GM15510 (cell line): ENCODE measurements at regions not wholly inside any gene's neighbourhood (a gene's known extent, or its start where the extent isn't known, plus 50 kb on each side); places are given as distances from the start of the nearest gene placed in this dataset.

Source experiments
- POLR2A ChIP-seq: IDR thresholded peaks from 3 replicates; pipeline ENCODE4 v1.6.1; 2011; ENCODE audit warnings: borderline replicate concordance; ENCODE audit not compliant: insufficient read length; ENCODE audit errors: extremely low read depth

DNA sequence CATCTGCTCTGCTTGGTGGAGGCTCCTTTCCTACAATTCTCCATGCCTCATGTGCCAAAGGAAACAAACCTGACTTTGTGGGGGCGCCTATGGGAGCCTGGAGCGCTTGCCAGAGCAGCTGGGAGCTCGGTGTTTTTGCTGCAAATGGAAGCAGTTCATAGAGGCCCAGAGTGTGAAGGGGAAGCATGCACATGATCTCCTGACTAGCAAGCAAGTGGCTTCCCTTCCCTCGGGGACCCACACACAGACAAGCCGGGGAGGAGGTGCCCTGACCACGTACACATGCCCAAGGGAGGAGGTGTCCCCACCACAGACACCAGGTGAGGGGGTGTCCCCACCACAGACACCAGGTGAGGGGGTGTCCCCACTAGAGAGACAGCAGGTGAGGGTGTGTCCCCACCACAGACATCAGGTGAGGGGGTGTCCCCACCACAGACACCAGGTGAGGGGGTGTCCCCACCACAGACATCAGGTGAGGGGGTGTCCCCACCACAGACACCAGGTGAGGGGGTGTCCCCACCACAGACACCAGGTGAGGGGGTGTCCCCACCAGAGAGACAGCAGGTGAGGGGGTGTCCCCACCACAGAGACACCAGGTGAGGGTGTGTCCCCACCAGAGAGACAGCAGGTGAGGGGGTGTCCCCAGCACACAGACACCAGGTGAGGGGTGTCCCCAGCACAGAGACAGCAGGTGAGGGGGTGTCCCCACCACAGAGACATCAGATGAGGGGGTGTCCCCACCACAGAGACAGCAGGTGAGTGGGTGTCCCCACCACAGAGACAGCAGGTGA is 106.8 kb downstream of the CRYAA start:
- no peak for TF ChIP-seq POLR2A

DNA sequence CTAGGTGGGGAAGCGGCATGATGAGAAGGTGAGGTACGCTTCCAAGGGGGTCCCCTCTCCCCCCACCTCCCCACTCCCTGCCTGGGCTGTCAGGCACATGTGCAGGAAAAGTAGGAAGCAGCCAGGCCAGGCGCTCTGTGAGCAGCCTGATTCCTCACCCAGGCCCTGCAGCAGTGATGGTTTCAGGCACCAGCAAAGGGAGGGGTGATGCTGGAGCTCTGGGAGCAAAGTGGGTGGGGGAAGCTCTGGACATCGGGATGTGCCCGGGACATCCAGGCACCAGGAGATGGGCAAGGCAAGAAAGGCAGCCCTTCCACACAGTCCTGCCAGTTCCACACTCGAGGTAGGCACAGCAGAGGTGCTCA is 106.1 kb downstream of the CRYAA start:
- TF ChIP-seq POLR2A = no peak

DNA sequence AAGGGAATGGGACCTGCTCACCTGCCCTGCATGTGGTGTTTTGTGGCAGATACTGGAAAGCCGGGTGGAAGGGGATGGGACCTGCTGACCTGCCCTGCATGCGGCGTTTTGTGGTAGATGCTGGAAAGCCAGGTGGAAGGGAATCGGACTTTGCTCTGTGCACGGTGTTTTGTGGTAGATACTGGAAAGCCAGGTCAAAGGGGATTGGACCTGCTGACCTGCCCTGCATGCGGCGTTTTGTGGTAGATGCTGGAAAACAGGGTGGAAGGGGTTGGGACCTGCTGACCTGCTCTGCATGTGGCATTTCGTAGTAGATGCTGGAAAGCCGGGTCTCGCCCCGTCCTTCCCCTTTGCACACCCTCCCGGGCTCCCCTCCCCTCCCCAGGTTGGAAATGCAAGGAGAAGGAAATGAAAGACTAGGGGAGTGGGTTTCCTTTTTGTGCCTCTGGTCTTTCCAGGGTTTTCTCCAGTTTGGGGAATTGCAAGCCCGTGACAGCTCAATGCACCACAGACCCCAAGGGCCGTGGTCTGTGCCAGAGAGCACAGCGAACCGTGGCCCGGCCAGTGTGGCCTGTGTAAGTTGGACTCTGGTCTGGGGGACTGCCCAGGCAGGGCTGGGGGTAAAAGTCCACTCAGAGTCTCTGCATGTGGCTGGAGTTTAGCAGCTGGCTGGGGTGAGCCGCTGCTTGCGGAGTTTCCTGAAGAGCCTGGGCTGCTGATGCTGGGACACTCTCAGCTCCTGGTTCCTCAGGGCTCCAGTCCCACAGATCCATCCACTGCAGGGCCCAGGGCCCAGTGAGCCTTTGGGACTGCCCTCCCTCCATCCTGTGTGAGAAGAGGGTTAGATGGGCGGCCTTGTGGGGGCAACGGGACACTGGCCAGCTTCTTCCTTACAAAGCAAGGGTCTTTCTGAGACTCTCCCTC is 105.5 kb downstream of the CRYAA start:
- no peak for TF ChIP-seq POLR2A

DNA sequence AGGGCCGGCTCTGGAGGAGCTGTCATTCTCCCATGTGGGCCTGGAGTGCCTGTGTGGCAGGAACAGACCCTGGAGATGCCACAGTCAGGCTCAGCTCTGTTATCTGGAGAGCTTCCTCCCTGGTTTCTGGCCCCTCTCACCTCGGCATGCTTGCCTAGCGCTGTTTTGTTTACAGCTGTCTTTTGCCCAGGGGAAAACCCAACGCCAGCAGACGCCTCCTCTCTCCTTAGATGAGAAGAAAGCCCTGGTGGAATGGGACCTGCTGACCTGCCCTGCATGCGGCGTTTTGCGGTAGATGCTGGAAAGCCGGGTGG is 104.9 kb downstream of the CRYAA start:
- no peak for TF ChIP-seq POLR2A

DNA sequence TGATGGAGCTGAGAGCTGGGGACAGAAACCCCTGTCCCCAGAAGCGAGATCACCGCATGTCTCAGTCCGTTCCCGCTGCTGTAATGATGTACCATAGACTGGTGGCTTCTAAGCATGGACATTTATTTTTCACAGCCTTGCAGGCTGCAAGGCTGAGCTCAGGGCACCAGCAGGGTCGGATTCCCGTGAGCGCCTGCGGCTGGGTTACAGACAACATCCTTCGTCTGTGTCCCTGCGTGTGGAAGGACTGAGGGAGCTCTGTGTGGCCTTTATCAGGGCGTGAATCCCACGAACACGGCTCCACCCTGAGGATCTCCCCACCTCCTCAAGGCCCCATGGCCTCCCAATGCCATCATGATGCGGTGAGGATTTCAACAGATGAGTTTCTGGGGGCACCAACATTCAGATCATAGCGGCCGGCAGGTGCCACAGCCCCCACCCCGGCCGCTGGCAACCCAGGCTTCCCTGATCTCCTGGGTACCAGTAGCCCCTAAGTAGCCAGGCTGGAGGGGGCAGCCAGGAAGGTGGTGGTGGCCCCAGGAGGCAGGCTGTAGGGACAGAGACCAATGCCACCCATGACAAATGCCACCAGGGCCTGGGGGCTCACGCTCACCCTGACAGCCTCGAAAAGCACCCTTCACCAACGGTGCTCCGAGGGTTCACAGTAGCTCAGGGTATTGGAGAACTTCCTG is 104.4 kb downstream of the CRYAA start:
- no peak for TF ChIP-seq POLR2A

DNA sequence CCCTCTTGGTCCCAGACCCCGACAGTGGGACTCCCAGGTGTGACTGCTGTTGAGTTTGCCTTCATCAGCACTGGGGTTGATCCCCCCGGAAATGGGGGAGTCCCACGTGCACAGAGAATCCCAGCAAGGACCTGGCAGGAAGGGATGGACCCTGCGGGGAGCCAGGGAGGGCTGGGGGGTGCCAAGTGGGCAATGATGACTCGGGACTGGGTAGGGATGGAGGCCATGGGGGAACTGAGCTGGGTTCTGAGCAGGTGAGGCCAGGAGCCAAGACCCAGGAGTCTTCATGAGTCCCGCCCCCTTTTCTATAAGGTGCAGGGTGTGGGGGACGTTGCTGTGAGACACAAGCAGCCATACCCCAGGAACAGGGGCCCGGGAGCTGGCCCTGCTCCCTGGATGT is 103.8 kb downstream of the CRYAA start:
- TF ChIP-seq POLR2A = no peak

DNA sequence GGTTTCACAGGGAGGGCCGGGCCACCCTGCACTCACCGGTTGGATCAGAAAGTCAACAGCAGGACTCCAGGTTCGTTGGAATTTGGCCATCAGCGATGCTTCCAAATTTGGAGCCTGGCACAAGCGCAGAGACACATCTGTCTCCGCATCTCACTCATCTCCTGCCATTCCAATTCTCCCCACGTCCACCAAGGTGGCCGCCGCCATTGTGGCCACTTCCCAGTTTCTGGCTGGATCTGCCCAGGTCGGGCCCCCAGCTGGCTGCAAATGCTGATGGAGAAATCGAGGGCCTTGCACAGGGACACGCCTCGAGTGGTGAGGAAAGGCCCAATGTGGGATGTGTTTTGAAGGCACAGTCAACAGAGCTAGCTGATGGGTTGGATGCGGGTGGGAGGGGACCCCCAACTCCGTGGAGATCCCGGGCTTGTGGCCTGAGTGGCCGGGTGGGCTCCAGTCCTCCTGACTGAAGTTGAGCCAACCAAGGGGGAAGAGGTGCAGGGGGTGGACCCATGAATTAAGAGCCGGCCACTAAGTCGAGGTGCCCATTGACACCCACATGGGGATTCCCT is 102.7 kb downstream of the CRYAA start:
- TF ChIP-seq POLR2A = no peak

DNA sequence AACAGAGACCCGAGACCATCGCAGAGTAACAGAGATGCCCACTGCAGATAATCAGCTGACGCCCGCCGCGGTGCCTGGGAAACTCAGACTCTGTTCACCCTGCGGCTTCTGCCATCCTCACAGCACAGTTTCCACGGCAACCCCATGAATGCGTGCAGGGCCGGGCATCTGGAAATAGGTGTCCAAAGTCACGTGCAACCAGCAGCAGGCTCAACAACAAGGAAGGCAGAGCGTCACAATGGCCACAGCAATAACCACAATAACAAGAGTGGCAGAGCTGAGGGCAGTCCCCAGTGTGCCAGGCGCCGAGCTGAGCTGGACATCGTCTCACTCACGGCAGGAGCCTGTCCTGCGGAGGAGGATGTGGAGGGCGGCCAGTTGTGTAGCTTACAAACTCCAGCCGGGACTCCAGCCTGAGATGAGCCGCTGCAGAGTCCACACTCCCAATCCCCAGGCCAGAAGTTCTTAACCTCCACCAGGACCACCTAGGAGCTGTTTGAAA is 102.0 kb downstream of the CRYAA start:
- no peak for TF ChIP-seq POLR2A

DNA sequence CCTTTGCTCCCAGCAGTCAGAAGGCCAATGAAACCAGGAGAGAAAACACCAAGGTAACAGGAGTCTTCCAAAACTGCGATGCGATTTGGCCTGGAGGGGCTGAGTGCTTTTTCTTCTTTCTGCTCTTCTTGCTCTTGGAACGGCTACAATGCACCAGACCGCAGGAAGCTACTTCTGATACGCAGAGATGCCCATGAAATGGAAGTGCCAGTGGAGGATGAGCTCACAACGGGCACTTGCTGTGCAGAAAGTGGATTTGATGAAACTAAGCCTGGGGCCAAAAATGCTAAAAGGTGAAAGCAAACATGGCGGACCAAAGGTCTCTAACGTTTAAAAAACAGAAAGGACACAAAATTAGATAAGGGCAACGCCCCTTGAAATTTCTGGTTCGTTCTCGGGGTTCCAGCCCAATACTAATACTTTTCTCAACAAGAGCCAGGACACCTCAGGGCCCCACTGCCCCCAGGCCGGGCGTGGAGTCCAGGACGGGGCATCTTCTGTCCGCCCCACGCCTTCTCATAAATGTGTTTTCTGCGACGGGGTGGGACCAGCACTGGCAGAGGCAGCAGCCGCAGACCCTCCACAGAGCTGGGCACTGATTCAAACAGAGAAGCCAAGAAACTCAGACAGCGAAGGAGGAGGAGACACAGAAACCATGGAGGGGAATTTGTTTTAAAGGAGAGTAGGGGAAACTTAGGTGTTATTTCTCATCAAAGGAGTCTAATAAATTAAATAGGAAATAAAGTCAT is 101.3 kb downstream of the CRYAA start:
- TF ChIP-seq POLR2A = no peak

DNA sequence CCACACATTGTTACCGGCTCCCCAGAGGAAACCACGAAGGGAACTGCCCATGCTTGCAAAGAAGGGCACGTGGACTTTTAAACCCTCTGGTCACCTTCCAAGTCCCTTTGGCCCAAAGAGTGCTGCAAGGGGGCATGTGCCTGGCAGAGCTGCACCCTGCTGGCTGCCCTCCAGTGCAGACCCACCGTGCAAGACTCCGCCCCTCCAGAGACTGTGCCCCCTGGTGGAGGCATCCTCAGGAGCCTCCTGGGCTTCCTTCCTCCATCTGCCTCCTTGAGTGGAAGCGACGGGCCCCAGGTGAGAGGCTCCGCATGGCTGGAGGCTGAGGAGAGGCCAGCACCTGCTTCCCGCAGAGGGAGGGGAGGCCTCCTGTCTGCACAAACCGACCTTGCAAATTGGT is 100.6 kb downstream of the CRYAA start:
- no peak for TF ChIP-seq POLR2A

DNA sequence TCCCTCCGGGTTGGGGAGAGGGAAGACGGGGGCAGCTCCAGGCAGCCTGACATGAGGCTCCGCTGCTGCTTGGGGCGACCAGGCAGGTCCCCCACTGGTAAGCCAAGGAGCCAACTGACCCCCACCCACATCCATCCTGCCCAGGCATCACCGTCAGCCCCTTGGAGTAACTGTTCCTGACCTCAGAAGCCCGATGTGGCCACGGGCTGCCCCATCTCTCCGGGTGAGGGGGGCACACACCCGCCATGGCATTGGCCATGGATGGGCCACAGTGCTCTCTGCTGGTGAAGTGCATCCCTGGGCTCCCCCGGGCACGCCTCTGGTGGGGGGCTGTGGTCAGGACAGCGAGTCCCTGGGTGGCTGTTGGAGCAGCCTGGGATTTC is 100.0 kb downstream of the CRYAA start:
- TF ChIP-seq POLR2A = no peak

DNA sequence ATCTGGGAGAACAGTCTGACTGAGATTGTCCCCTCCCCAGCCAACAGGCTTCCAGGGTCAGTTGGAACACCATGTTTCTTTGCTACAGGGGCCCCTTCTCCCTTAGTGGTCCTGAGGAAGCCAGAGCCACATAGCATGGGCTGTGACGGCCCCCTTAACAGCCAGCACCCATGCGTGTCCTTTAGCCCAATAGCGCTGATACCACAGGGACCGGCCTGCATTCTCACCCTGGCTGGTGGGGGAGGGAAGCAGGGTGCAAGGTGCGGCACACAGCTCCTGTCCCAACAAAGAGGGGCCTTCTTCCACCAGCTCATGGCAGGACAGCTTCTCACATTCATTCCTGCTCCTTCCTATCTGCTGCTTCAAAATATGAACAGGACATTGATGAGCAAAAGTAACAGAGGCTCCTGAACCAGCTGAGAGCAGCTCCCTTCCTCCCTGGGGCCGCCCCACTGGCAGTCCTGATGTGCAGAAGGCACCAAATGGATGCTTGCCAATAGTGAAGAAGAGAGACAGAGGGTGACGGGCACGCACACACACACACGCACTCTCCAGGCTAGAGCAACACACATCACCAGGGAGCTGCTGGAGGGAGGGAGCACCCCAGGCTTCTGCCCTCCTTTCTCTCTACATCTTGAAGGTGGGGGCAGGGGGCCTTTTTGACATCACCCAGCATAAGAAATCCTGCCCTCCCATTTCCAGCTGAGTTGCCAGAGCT is 99.4 kb downstream of the CRYAA start:
- TF ChIP-seq POLR2A = no peak

DNA sequence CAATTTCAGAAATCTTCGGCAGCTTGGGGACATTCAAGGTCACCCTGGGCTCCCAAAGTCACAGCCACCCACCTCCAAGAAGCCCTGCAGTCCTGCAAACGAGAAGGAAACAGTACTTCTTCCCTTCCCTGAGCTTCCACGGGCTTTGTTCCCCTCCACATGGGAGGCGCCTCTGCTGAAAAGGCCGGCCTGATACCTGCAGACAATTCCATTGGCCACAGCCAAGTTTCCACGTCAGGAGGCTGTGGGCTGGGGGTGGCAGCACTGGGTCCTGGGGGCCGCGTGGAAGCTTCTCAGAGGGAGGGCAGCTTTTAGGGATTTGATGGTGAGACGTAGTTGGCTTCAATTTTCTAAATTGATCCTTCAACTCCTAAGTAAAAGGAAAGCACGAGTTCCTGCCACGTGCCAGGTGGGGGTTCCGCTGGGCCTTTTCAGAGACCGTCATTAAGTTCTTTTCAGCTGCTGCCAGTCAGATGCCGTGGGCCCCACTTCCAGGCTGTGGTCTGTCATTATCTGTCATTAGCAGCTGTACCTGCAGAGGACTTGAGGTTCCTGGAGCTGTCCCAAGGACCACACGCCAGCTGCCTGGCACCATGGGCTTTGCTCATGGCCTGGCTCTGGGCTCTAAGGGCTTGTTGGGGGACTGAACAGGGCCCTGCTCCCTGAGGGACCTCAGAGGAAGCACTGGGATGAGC is 98.7 kb downstream of the CRYAA start:
- no peak for TF ChIP-seq POLR2A
